Fibroblast of skin of abdomen (primary cell): ENCODE measurements at regions not wholly inside any gene's neighbourhood (a gene's known extent, or its start where the extent isn't known, plus 50 kb on each side); places are given as distances from the start of the nearest gene placed in this dataset.
"Not testable (repeated sequence)": the region's sequence is repeated elsewhere in the genome, so short reads cannot be mapped to it uniquely, and the experiment has no call there.

Experiments
- DNase-seq: peaks from one replicate; pipeline ENCODE4 v3.0.0-alpha.2; 2013

- no peak for DNase-seq
Observed at GRCh38 chr7:145784809-145785780, 331.5 kb upstream of the CNTNAP2 start.

GRCh38 chr7:145781388-145781787 is 335.2 kb upstream of the CNTNAP2 start:
- not testable (repeated sequence) for DNase-seq

- DNase-seq = peak; percentile 4
Observed at GRCh38 chr7:145779140-145779539, 337.5 kb upstream of the CNTNAP2 start.

- DNase-seq = no peak
Observed at GRCh38 chr7:145774777-145775176, 341.8 kb upstream of the CNTNAP2 start.

- no peak for DNase-seq
Observed at GRCh38 chr7:145753004-145753403, 363.6 kb upstream of the CNTNAP2 start.

GRCh38 chr7:145737617-145738016 is 379.0 kb upstream of the CNTNAP2 start:
- DNase-seq = no peak

- DNase-seq = no peak
Observed at GRCh38 chr7:145735061-145735460, 381.5 kb upstream of the CNTNAP2 start.

GRCh38 chr7:145732521-145732920 is 384.1 kb upstream of the CNTNAP2 start:
- DNase-seq = no peak

- peak; percentile 3 for DNase-seq
Observed at GRCh38 chr7:145729691-145730090, 386.9 kb upstream of the CNTNAP2 start.

GRCh38 chr7:145718129-145718528 is 398.5 kb upstream of the CNTNAP2 start:
- DNase-seq = no peak

- no peak for DNase-seq
Observed at GRCh38 chr7:145700488-145700887, 416.1 kb upstream of the CNTNAP2 start.

GRCh38 chr7:145698526-145699262 is 417.9 kb upstream of the CNTNAP2 start:
- DNase-seq = peak; percentile 88

GRCh38 chr7:145697412-145698107 is 419.0 kb upstream of the CNTNAP2 start:
- DNase-seq = not testable (repeated sequence)

GRCh38 chr7:145696071-145696470 is 420.5 kb upstream of the CNTNAP2 start:
- peak; percentile 73 for DNase-seq

GRCh38 chr7:145692237-145692950 is 424.2 kb upstream of the CNTNAP2 start:
- peak; percentile 53 for DNase-seq

GRCh38 chr7:145691377-145691914 is 425.2 kb upstream of the CNTNAP2 start:
- no peak for DNase-seq

- no peak for DNase-seq
Observed at GRCh38 chr7:145681646-145682045, 435.0 kb upstream of the CNTNAP2 start.

GRCh38 chr7:145681159-145681558 is 435.4 kb upstream of the CNTNAP2 start:
- DNase-seq = no peak

- peak; percentile 10 for DNase-seq
Observed at GRCh38 chr7:145665499-145666258, 450.9 kb upstream of the CNTNAP2 start.

GRCh38 chr7:145655666-145656065 is 460.9 kb upstream of the CNTNAP2 start:
- no peak for DNase-seq

- DNase-seq = no peak
Observed at GRCh38 chr7:145645135-145645515, 471.5 kb upstream of the CNTNAP2 start.
